Neutrophil (primary cell): ENCODE measurements at regions not wholly inside any gene's neighbourhood (a gene's known extent, or its start where the extent isn't known, plus 50 kb on each side); places are given as distances from the start of the nearest gene placed in this dataset.

Source experiments
- H3K27ac ChIP-seq: fragments of 200-600 bp; sonication (generic); 2 replicates; pipeline ENCODE4 v1.5.1; 2016; ENCODE audit warnings: mild to moderate bottlenecking, moderate library complexity
- H3K27me3 ChIP-seq: fragments of 200-600 bp; sonication (generic); 2 replicates; pipeline ENCODE4 v1.6.0; 2016; ENCODE audit warnings: mild to moderate bottlenecking
- H3K36me3 ChIP-seq: fragments of 200-600 bp; sonication (generic); 2 replicates; pipeline ENCODE4 v1.5.1; 2017
- H3K4me1 ChIP-seq, 2 experiments: fragments of 200-600 bp in 1 of 2; sonication (generic) in 1 of 2; 1 replicate in 1 of 2; 2 replicates in 1 of 2; pipeline versions ENCODE4 v1.5.1 to v1.6.1; 2013 to 2016; ENCODE audit warnings: low read depth in 1 of 2, low read length in 1 of 2, mild to moderate bottlenecking in 1 of 2, moderate library complexity in 1 of 2; ENCODE audit not compliant: control insufficient read depth in 1 of 2, insufficient read depth in 1 of 2
- H3K4me3 ChIP-seq, 2 experiments: fragments of 200-600 bp in 1 of 2; sonication (generic) in 1 of 2; 1 replicate in 1 of 2; 2 replicates in 1 of 2; pipeline ENCODE4 v1.5.1; 2013 to 2016; ENCODE audit warnings: low read depth in 1 of 2, low read length in 1 of 2, mild to moderate bottlenecking in 1 of 2, moderate library complexity in 1 of 2
- H3K9me3 ChIP-seq: fragments of 200-600 bp; sonication (generic); 2 replicates; pipeline ENCODE4 v1.5.1; 2016
- TF ChIP-seq, protein P1 (sequence below): fragments of 200-600 bp; sonication (generic); IDR thresholded peaks from 2 replicates; pipeline ENCODE4 v1.5.1; 2016; ENCODE audit warnings: antibody characterized with exemption

DNA sequence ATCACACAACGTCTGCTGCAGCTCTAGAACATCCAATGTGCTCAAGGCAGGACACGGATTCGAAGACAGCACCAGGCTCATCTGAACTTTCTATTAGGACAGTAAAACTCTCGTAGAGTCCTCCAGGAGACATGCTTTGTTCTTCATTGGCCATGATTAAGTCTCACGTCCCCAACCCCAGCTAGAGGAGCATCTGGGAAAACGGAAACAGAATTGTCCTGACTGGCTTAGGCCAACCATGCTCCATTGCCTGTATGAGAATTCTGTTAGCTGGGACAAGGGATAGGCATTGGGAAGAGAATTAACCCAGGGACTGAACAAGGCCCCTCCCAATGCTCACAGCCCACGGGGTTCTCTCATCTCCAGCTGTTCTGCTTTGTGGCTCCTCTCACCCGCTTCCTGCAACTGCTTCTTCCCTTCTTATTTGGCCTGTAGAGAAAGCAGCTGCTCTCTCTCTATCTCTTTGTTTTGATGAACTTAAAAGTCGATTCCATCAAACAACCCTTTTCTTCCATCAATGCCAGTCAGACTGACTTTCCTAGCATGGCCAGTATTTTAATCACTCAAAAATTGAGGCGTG is 75.6 kb downstream of the C1QL2 start:
- H3K27ac ChIP-seq: no peak overlapping the region
- TF ChIP-seq, protein P1, sequence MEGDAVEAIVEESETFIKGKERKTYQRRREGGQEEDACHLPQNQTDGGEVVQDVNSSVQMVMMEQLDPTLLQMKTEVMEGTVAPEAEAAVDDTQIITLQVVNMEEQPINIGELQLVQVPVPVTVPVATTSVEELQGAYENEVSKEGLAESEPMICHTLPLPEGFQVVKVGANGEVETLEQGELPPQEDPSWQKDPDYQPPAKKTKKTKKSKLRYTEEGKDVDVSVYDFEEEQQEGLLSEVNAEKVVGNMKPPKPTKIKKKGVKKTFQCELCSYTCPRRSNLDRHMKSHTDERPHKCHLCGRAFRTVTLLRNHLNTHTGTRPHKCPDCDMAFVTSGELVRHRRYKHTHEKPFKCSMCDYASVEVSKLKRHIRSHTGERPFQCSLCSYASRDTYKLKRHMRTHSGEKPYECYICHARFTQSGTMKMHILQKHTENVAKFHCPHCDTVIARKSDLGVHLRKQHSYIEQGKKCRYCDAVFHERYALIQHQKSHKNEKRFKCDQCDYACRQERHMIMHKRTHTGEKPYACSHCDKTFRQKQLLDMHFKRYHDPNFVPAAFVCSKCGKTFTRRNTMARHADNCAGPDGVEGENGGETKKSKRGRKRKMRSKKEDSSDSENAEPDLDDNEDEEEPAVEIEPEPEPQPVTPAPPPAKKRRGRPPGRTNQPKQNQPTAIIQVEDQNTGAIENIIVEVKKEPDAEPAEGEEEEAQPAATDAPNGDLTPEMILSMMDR: no peak
- H3K4me1 ChIP-seq: no peaks in the 10 kb centered on the region
- no peaks in the 10 kb centered on the region for H3K9me3 ChIP-seq
- no peaks in the 10 kb centered on the region for H3K36me3 ChIP-seq
- no peak overlapping the region for H3K4me3 ChIP-seq
- H3K27me3 ChIP-seq: peaks cover 32% of the 10 kb centered on the region

GRCh38 chr2:119078796-119079195 is 79.8 kb downstream of the C1QL2 start:
- no peak overlapping the region for H3K27ac ChIP-seq
- H3K27me3 ChIP-seq: peaks cover 45% of the 10 kb centered on the region
- no peak overlapping the region for H3K4me3 ChIP-seq
- no peaks in the 10 kb centered on the region for H3K36me3 ChIP-seq
- TF ChIP-seq, protein P1: no peak
- no peaks in the 10 kb centered on the region for H3K9me3 ChIP-seq
- no peaks in the 10 kb centered on the region for H3K4me1 ChIP-seq

- TF ChIP-seq, protein P1: no peak
- no peak overlapping the region for H3K4me3 ChIP-seq
- H3K4me1 ChIP-seq: no peaks in the 10 kb centered on the region
- H3K36me3 ChIP-seq: no peaks in the 10 kb centered on the region
- H3K9me3 ChIP-seq: no peaks in the 10 kb centered on the region
- no peak overlapping the region for H3K27ac ChIP-seq
- H3K27me3 ChIP-seq: peaks cover 66% of the 10 kb centered on the region
Observed at GRCh38 chr2:119076713-119077112, 81.8 kb downstream of the C1QL2 start.

DNA sequence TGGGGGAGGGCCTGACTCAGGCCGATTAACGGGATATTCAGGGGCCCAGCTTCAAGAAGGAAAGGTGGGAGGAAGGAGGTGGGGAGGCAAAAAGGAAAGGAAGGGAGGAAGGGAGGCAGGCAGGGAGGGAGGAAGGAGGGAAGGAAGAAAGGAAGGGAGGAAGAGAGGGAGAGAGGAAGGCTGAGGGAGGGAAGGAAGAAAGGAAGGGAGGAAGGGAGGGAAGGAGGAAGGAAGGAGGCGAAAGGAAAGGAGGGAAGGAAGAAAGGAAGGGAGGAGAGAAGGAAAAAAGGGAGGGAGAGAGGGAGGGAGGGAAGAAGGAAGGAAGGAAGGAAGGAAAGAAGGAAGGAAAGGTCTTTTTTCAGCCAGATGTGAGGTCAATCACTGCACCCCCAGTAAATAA is 85.3 kb downstream of the C1QL2 start:
- H3K27ac ChIP-seq: no peak overlapping the region
- peaks cover 70% of the 10 kb centered on the region for H3K27me3 ChIP-seq
- H3K9me3 ChIP-seq: no peaks in the 10 kb centered on the region
- H3K4me1 ChIP-seq: peaks cover 12 to 13% of the 10 kb centered on the region in 2 experiments
- TF ChIP-seq, protein P1: no peak
- H3K36me3 ChIP-seq: no peaks in the 10 kb centered on the region
- no peak overlapping the region for H3K4me3 ChIP-seq

DNA sequence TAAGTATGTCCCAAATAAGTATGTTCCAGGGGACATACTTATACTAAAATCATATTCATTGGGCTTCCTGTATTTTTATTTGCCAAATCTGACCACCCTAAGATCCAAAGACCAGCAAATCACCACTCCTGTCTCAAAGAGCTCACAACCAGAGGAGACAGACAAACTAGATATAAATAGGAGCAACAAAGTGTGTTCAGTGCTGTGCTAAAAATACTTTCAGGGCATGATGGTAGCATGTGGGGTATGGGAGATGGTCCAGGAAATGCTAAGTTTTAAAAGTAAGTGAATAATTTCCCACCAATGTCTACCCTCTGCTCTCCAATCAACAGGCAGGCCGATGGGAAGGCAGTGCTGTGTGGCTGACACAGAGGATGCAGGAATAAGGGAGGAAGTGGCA is 87.1 kb downstream of the C1QL2 start:
- Histone ChIP-seq H3K4me1 (peaks cover 13% of the 10 kb centered on the region in 2 experiments), H3K36me3 (no peaks in the 10 kb centered on the region), H3K4me3 (no peak overlapping the region), H3K27ac (no peak overlapping the region), H3K27me3 (peaks cover 66% of the 10 kb centered on the region), H3K9me3 (no peaks in the 10 kb centered on the region)
- TF ChIP-seq, protein P1: no peak

- Histone ChIP-seq H3K27me3 (peaks cover 66% of the 10 kb centered on the region), H3K4me3 (no peak overlapping the region), H3K4me1 (peaks cover 13% of the 10 kb centered on the region in 2 experiments), H3K27ac (no peak overlapping the region), H3K9me3 (no peaks in the 10 kb centered on the region), H3K36me3 (no peaks in the 10 kb centered on the region)
- TF ChIP-seq, protein P1: no peak
Observed at GRCh38 chr2:119069781-119070180, 88.8 kb downstream of the C1QL2 start.
